ENCODE measurements at regions not wholly inside any gene's neighbourhood (a gene's known extent, or its start where the extent isn't known, plus 50 kb on each side); places are given as distances from the start of the nearest gene placed in this dataset.
A peak's percentile ranks its signal among the peaks of the same experiment; 100 is the strongest.

DNA sequence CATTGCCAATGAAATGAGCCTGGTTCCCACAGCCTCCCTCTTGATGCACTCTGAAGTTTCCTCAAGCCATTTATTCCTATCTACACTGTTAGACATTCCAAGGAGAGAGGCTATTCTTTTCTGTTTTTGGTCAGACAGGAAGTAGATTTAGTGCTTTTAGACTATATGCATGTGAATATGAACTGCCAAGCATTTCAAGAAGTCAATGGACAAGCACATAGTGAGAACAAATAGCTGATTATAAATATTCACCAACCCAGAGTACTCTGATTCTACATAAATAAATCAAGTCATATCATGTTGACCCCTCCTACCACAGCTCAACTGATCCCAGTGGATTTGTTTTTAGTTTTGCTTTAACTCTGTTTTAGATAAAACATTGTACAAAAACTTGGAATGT is 412.5 kb upstream of the RARB start:
- DNase-seq = no peak

DNA sequence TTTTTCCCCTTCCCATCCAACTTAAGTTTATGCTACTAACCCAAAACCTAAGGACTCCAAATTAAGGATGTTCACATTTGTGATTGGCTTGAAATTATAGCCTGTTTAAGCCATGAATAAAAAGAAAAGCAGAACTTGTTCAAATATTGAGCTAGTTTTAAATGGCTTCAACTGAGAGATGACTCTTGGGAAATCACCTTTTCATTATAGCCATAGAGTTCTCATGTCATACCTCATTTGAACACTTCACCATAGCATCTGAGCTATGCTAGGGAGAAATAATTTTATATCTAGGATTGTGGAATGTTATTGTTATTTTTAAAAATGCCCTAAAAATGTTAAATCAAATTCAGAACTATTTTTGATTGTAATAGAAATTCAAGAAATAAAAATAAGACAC is 409.2 kb upstream of the RARB start:
- DNase-seq = no peak

DNA sequence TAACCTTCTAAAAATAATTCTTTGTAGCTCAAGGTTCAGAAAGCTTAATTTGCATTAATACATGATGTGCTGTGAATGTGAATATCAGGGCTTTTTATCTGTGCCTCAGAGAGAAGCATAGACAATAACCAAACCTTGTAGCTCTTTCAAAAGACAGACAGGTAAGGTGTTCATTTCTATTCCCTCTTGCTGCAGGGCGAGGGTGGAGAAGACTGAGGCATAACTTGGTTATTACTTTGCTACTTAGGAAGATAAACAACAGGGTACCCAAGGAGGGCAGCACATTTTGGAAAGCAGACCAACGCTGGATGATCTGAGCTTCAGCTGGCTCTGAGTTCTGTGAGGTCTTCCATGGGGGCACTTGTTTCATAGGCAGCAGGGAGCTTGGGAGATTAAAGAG is 408.6 kb upstream of the RARB start:
- no peak for DNase-seq

DNA sequence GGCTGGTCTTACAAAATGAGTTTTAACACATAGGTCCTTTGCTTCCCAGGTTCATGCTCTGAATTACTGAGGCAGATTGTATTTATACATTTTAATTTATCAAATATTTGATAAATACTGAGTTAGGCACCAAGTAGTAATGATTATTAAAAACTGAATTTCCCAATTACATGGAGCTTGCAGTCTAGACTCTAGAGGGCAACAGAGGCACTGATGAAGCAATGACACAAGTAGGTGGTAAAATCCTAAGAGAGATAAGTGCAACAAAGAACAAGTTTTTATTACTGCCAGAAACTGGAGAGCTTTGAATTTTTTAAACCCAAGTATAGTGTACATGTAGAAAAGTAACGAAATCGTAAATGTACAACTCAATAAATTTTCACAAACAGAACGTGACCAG is 406.2 kb upstream of the RARB start:
- DNase-seq = no peak

DNA sequence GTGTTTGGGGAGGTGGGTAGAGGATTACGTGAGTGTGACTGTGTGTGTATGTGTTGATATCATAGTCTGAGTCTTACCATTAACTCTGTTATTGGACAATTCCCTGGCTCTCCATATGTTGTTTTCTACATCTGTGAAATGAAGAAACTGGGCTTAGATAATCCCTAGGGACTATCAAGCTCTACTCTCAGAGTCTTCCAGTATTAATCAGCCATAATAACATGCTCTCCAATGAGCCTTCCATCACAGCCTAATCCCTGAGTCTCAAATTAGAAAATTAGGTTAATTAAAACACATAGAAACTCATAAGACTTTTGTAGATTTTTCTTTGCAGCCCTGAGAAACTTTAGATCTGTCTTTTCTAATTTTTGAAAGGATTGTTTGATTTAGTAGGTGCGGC is 404.2 kb upstream of the RARB start:
- DNase-seq = no peak

DNA sequence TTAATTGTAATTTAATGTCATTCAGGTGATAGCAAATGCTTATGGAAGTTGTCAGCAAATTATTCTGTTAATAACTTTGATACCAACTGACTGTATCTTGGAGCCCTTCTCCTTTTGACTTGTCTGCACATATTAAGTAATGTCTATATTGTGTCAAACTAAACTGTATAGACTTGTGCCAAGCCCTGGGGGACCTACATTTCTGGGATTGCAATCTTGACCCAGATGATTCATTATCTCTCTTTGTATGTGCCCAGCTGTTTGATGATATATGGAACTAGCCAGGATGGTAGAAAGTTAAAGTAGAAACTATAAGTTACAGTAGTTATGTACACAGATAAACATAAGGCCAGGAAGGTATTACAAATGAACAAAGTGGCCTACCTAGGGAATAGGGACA is 402.8 kb upstream of the RARB start:
- DNase-seq = no peak

DNA sequence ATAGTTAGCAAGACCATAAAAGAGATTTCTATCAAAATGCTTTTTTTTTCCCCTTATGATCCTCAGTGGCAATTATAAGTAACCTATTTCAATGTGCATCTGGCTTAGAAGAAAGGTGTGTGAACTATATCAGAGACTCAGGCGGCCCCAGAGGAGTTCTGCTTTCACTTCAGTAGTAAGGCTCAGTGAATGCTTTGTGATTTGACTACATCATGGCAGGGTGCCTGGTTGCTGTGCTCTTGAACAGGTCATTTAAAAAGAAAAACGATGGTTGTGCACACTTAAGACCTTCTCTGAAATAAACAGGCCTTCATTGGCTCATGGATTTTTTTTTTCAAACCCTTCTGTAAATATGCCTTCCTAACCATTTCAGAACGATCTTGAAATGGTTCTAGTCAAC is 400.4 kb upstream of the RARB start:
- no peak for DNase-seq

DNA sequence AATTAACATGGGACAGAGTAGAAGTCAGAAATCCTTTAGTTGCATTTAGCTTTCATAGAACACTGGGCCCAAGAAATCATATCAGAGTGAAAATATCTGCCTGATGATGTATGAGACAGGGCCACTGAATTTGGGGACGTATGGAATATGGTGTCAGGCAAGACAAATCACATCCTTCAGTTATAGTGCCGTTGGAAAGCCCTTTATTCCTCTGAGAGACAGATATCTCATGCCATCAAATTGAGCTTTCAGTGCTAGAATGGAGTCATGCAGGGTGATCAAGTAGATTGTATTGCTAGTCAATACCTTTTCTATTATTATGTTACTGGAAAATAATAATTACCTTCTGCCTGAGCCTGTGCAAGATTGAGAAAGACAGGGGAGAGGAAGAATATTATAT is 398.2 kb upstream of the RARB start:
- no peak for DNase-seq

DNA sequence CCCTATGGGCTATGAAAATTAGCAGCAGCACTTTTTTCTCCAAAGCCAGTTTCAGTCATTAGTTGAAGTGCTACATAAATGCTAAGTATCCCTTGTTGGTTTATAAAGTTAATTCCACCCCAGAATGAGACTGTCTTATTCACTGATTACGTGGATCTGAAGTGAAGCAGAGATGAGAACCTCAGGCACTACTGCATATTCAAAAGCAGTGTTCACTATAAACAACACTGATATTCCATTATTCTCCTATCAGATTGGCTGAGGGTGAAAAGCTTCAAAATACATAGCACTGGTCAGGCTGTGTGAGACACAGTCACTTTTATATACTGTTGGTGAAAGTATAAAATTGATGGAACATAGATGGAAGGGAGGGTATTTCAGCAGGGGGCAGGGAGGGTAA is 395.7 kb upstream of the RARB start:
- DNase-seq = no peak

DNA sequence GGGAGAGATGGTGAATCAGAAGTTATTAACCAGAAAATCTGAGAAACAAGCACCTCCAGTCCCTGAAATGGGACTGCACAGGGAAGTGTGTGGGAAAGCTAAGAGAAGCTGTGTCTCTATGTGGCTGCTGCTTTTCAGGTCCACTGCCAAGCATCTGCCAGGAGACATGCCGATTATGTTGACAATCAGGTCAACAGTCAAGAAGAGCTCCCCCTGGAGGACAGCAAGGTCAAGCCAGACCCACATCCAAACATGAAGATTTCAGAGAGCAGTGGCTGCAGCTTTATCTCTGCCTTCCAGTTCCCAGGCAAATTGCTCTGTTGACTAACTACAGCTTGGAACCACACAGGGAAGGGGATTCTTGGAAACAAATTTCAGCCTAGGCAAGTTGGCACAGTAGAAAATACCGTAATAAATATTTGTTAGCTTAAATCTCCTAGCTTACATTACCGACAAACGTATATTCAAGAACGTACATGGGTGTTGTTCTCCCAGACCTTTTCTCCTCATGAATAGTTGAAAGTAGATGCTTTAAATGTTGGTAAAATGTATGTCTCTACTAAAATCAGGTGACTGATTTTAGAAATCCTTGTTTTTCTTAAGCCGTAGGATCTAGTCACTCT is 394.5 kb upstream of the RARB start:
- peak in 1 of 5 experiments; percentile 48 for DNase-seq

DNA sequence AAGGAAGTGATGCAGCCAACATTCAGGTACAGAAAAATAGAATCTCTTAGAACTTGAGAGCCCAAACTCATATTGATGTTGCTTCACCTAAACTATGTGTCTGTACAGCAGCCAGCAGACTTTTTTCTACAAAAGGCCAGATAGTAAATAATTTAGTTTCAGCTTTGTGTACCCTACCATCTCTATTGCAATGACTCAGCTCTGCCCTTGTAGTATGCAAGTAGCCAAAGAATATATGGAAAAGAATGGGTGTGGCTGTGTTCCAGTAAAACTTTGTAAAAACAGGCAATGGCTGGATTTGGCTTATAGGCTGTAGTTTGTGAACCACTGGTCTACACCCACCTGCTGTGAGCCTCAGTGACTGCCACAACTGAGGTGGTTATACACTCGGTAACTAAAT is 392.5 kb upstream of the RARB start:
- DNase-seq = no peak

DNA sequence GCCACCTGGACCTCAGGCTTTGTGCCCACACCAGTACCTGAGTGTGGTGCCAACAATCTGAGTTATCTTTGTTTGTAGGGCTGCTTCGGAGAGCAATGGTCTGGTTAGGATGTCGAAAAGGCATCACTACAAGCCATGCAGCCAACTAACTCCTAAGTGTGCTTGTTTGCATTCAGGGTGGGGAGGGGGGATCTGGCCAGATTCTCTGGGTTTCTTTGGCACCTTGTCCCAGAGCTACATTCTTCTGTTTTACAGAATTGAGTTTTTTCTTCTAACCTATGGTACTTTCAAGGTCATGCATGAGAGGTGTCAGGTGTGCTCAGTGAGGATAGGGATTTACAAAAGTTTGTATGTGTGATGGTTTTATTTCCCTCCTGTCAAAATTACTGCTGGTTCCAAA is 391.4 kb upstream of the RARB start:
- DNase-seq = no peak

DNA sequence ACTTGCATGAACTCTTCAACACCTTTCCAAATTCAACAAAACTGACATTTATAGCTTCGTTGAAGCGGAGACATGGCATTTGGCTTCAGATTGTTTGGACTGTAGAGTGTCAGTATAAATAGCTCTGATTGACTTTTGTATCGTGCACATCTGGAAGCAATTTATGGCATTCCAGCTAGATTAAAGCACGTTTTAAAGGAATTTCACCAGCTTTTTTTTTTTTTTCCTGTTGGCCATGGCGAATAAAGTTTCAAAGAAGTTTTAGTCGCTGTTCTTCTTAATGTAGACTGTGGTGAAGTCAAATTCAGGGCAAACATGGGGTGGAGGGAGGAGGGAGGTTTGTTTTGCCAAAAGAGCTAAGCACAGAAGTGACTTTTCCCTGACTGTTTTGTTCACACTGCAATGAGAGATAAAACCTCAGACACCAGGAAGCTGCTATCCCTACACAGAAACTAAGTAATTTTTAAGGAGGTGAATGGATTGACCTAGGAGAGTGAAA is 391.0 kb upstream of the RARB start:
- DNase-seq = no peak

DNA sequence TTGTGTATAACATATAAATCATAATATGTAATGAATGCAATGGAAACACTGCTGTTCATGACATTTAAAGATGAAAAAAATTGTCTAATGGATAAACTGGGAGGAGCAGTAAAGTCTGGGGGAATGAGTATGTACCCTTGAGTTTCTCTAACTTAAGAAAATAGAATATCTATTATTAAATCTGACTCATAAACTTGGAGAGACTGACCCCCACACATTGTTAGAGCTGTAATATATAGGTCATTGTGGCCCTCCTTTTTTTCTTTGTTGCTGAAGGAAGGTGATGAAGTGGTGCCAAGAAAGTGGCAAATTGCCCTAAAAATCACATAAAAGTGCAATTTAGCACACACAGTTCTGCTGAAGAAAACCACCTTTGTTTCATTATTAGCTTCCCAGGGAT is 389.8 kb upstream of the RARB start:
- DNase-seq = no peak

DNA sequence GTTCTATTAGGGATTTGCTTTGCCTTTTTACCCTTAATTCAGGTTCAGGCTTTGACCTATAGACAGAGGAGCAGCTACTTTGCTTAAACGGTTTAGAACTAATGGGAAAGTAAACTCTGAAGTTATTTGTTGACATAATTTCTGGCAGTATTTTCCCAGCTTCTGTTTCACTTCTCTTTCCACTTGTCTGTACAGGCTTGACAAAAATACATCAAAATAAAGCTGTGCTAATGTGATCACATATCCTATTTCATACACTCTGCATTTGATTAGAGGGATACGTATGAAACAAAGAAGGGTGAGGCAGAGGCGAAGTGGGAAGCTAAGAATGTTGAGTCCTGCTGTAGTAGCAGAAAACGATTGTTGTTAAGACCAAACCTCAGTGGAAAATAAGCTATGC is 389.1 kb upstream of the RARB start:
- no peak for DNase-seq

DNA sequence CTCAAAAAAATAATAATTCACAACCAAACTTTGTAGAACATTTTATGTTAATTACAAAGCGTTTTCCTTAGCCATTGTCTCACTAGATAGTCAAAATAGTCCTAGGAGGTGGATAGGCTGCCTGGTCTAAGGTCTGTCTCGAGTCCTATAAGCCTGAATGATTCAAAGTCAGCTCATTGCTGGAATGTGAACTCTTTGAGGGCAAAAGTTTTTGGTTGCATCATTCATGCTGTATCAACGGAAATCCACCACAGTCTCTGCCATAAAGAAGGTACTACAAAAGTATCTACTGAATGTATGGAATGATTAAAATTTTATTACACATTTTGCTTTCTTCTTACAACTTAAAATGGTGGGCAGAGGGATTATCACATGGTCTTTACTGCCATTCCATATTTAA is 387.3 kb upstream of the RARB start:
- no peak for DNase-seq

DNA sequence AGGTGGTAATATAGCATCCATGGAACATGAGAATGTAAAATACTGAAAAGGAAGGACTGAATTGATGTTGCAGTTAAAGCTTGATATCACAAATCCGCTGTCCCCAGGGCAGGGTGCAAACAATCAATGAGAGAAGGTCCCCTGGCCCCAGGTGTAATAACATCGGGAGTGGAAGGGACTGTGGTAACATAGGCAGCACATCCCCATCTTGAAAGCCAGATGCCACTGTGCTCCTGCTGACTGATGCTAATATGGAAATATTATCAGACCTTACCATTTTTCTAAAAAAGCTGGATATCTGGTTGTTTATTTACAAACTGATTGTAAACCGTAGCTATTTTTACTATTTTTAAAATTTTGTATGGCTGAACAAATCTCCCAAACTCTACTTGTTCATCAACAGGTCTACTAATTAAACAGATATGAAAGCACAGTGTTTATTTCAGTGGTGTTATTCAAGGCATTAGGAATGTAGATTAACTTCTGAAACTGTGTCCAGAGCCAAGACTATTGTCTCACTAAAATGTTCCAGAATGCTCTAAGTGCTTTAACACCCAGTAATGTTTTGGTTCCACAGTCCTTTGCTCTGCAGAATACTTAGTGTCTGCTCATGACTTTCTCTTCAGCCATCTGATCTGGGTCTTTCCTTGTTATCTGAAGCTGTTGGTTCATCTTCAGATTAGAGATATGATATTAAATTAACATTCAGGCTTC is 386.0 kb upstream of the RARB start:
- DNase-seq = no peak

DNA sequence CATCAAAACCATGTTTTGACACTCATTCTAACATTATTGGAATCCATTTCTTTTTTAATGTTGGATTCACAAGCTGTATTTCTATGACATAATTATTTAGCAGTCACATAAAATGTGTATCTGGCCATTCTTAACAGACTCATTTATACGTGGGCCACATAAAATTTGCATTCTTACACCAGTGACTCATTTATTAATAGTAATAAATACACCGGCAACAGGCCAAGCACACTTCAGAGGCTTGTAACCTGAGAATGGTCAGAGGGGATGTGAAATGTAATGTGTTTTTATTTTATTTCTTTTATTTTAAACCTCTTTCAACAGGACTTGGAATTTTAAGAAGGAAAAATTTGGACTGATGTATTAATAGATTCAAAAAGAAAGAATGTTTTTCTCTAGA is 384.9 kb upstream of the RARB start:
- DNase-seq = no peak

DNA sequence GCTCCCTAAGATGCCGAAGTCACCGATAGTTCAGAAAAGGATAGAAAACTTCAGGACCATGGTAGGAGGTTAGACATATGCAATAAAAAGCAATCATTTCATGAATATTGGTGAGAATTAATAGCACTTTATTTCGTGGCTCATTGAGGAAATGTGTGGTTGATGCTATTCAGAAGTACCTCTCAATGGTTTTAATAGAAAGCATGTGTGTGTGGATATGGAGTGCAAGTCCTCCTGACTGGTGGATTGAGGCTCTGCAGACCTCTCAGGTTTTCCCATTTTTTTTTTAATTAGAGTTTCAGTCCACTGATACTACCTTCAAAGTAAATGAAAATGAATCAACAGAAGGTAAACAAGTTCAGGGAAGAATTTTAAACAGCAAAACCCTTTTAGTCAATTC is 384.3 kb upstream of the RARB start:
- DNase-seq = no peak

DNA sequence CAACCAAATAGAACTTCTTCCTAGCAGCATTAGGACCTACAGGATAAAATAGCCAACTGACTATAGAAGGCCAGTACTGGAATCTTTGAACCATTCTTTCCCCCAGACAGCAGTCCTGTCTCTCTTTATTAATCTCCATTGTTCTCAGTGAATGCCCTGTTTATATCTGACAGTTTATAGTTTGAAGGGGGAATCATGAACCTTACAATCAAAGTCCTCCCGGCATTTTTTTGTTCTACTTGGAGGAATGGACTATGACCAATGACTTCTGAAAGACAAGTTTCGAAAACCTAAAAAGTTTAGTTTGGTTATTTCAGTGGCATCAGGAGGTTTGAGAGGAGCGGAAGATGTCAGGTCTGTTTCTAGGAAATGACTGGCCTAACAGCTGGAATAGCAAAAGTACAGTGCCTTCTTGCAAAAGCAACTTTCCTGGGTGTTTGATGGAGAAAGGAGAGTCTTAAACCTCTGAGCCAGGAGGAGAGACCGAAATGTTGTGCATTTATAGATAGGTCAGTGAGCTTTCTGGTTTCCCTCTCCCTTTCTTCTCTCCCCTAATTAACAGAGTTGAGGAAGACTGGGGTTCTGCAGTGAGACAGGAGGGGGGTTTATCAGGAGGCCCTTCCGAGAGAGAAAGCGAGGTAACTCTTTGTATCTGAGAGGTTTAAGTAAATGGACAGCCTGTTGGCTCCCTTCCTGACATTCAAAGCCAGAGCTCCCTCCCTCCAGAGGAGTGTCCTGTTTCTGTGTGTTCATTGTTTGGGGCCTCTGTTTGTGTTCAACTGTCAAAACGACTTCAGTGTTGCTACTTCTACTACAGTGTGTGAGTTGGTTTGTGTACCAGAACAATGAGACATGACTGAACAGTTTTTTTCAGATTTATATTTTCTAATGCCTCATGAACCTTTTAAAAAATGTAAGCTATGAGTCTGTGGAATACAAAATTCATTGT is 383.0 kb upstream of the RARB start:
- no peak for DNase-seq

DNA sequence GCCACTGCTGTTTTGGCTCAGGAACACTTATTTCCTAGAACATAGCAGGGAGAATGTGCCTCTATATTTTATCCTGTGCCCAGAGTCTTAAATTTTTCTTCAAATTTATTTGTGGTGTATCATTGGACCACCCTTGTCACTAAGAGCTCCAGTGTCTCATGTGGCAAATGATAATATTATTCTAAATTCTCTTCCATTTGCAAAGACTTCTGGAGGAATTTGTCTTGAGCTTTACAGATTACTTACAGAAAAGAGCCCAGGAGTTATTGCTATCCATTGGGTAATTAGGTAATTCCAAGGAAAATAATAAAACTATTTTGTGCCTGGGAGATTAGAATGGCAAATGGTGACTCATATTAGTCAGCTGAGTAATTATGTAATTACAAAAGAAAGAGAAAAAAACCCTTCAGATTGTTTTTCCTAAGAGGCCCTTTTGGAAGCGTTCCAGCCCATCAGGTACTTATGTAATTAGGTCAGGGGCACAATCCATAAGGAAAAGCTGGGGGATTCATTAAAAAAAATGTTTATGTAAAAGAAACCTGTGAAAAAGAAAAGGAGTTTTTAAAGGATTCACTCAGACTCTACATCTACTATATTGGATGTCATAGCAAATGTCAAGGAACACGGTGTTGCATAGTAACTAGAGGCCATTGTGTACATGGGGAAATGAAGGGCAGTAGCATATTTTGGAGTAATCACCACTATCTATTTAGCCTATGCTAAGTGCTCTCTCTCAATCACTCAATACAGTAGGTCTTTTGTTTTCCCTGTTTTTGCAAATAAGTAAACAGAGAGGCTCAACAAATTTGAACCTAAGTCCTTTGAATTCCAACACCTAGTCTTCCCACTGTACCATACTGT is 380.9 kb upstream of the RARB start:
- DNase-seq = no peak

DNA sequence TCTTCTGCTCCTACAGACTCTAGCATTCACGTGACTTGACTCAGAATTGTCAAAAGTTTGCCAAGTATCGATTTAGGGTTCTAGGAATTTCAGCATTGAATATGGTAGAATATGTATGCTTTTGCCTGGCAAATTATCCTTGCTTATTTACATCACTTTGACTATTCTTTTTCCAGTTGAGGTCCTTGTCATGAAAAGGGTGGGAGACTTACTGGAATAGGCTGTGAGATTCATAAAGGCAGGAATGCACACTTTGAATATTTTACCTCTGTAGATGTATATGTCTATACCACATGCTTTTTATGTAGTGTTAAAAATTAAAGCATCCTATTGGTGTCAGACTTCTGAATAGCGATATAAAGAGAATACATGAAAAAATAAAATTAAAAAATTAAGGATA is 378.8 kb upstream of the RARB start:
- no peak for DNase-seq

DNA sequence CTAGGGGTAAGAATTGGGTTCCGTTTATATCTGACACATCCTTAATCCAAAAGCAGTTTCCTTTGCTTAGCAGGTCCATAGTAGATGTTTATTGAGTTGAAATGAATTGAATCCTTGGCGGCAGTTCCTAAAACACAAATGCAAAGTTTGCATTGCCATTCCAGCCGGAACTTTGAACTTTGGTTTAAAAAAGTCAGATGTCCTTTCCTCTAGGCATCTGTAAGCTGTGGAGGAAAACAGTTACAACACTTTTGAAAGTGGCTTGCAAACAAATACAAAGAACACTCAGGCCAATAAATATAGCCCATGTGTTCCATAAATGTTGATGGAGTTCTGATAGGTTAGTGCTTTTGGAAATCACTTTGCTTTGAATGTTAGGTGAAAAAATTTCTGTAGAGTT is 374.7 kb upstream of the RARB start:
- DNase-seq = no peak

Measured in T-helper 2 cell (primary cell).